Upper lobe of left lung (tissue), 6 donors: ENCODE measurements at regions not wholly inside any gene's neighbourhood (a gene's known extent, or its start where the extent isn't known, plus 50 kb on each side); places are given as distances from the start of the nearest gene placed in this dataset.
A peak's percentile ranks its signal among the peaks of the same experiment; 100 is the strongest.

ENCODE experiments used
- ATAC-seq, 2 donors: fragments of 200-7000 bp; cut with Tn5 transposase; one replicate each; pipeline ENCODE4 v1.9.1; 2022; ENCODE audit warnings: mild to moderate bottlenecking in 2 of 2, moderate library complexity in 2 of 2; ENCODE audit not compliant: low FRiP score in 2 of 2
- DNase-seq, 2 donors: peaks; one replicate each; pipeline ENCODE4 v3.0.0-alpha.2; 2019 to 2020
- H3K27ac ChIP-seq, 4 donors: fragments of 200-600 bp; sonication (generic); one replicate each; pipeline ENCODE4 v1.5.1; 2016 to 2019
- H3K27me3 ChIP-seq, 4 donors: fragments of 200-600 bp; sonication (generic); one replicate each; pipeline ENCODE4 v1.5.1; 2017 to 2019
- H3K36me3 ChIP-seq, 4 donors: fragments of 200-600 bp; sonication (generic); one replicate each; pipeline ENCODE4 v1.5.1; 2016 to 2019
- H3K4me1 ChIP-seq, 4 donors: fragments of 200-600 bp; sonication (generic); one replicate each; pipeline ENCODE4 v1.5.1; 2018 to 2019
- H3K4me3 ChIP-seq, 4 donors: fragments of 200-600 bp; sonication (generic); one replicate each; pipeline ENCODE4 v1.5.1; 2017 to 2019; ENCODE audit warnings: mild to moderate bottlenecking in 2 of 4, moderate library complexity in 1 of 4
- H3K9me3 ChIP-seq, 4 donors: fragments of 200-600 bp; sonication (generic); one replicate each; pipeline ENCODE4 v1.5.1; 2018 to 2019
- EP300 ChIP-seq, 4 donors: sonication (generic); formaldehyde crosslinking; IDR thresholded peaks; one replicate each; pipeline ENCODE4 v1.5.1; 2017; ENCODE audit warnings: antibody characterized with exemption in 4 of 4, control low read depth in 2 of 4
- POLR2A ChIP-seq, 4 donors: fragments of 450-650 bp; IDR thresholded peaks; one replicate each; pipeline ENCODE4 v1.5.1; 2016 to 2017; ENCODE audit warnings: antibody characterized with exemption in 4 of 4, mild to moderate bottlenecking in 2 of 4
- POLR2AphosphoS5 ChIP-seq, 2 donors: sonication (generic); formaldehyde crosslinking; IDR thresholded peaks; one replicate each; pipeline ENCODE4 v1.5.1; 2017; ENCODE audit warnings: antibody characterized with exemption in 2 of 2
- WGBS, 2 donors: methylation state at CpG; one replicate each; pipeline ENCODE4 v1.1.5; 2017 to 2018; 5-methylcytosine and 5-hydroxymethylcytosine counted together
- TF ChIP-seq, protein P1 (sequence below), 6 experiments: fragments of 450-650 bp in 4 of 6; fragments of 200-600 bp in 2 of 6; sonication (generic) in 2 of 6; IDR thresholded peaks; one replicate each; pipeline ENCODE4 v1.5.1; 2016 to 2019; ENCODE audit warnings: antibody characterized with exemption in 6 of 6
- donor health status: DM: no; HTN: no; CAD: no; lungs with moderate emphysema.
- donor health status: DM: no; HTN: yes; CAD: no; lungs with severe emphysema.

DNA sequence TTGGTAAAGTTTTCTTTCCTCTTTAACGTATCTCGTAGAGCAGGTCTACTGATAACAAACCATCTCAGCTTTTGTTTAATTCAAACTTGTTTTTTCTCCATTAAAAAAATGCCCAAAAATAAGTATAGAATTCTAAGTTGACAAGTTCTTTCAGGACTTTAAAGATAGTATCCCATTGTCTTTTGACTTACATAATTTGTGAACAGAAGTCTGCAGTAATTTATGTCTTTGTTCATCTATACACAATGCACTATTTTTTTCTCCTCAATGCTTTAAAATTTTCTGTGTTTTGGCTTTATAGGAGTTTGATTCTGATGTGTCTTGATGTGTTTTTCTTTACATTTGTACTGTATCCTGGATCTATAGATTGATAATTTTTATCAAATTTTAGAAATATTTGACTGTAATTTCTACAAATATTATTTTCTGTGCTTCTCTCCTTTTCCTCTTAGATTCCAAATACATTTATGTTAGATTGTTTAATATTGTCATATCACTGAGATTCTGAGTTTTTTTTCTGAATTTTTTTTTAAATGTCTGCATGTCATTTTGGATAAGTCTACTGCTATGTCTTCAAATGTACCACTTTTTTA, 143.3 kb downstream of the FTCDNL1 start:
- no peaks in the 10 kb centered on the region for H3K27me3 ChIP-seq
- DNase-seq (no peak), ATAC-seq (no peak)
- H3K4me3 ChIP-seq = no peak overlapping the region
- no peaks in the 10 kb centered on the region for H3K36me3 ChIP-seq
- TF ChIP-seq POLR2AphosphoS5 (IDR thresholded peaks at IDR 0.05) (no peak), POLR2A (IDR thresholded peaks at IDR 0.05) (no peak), EP300 (IDR thresholded peaks at IDR 0.05) (no peak)
- TF ChIP-seq, protein P1, sequence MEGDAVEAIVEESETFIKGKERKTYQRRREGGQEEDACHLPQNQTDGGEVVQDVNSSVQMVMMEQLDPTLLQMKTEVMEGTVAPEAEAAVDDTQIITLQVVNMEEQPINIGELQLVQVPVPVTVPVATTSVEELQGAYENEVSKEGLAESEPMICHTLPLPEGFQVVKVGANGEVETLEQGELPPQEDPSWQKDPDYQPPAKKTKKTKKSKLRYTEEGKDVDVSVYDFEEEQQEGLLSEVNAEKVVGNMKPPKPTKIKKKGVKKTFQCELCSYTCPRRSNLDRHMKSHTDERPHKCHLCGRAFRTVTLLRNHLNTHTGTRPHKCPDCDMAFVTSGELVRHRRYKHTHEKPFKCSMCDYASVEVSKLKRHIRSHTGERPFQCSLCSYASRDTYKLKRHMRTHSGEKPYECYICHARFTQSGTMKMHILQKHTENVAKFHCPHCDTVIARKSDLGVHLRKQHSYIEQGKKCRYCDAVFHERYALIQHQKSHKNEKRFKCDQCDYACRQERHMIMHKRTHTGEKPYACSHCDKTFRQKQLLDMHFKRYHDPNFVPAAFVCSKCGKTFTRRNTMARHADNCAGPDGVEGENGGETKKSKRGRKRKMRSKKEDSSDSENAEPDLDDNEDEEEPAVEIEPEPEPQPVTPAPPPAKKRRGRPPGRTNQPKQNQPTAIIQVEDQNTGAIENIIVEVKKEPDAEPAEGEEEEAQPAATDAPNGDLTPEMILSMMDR (IDR thresholded peaks at IDR 0.05) = no peak
- 90 to 96% methylated on average over 2 of the region's 2 CpGs for WGBS, 2 donors
- H3K9me3 ChIP-seq = peaks cover 0 to 8% (median 3%) of the 10 kb centered on the region in 4 donors
- H3K4me1 ChIP-seq = no peaks in the 10 kb centered on the region
- no peak overlapping the region for H3K27ac ChIP-seq

DNA sequence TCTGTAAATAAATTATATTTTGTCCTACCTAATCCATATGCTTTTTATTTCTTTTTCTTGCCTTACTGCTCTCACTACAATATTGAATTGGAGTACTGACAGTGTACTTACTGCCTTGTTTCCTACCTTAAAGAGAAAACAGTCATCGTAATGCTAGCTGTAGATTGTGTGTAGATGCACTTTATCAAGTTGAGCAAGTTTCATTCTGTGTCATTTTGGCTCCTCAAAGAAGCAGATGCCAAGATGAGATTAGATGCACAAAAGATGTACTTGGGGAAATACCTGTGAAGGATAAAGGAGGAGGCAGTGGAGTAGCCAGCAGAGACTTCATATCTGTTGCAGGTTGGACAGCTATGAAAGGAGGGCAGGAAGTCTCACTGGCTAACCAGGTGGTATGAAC, 145.5 kb downstream of the FTCDNL1 start:
- ATAC-seq (no peak), DNase-seq (no peak)
- no peaks in the 10 kb centered on the region for H3K27me3 ChIP-seq
- H3K36me3 ChIP-seq = no peaks in the 10 kb centered on the region
- 74 to 85% methylated on average over 1 of the region's 1 CpG for WGBS, 2 donors
- H3K27ac ChIP-seq = no peak overlapping the region
- H3K4me1 ChIP-seq = no peaks in the 10 kb centered on the region
- H3K9me3 ChIP-seq = peaks cover 0 to 8% (median 3%) of the 10 kb centered on the region in 4 donors
- no peak overlapping the region for H3K4me3 ChIP-seq
- TF ChIP-seq EP300 (IDR thresholded peaks at IDR 0.05) = no peak

DNA sequence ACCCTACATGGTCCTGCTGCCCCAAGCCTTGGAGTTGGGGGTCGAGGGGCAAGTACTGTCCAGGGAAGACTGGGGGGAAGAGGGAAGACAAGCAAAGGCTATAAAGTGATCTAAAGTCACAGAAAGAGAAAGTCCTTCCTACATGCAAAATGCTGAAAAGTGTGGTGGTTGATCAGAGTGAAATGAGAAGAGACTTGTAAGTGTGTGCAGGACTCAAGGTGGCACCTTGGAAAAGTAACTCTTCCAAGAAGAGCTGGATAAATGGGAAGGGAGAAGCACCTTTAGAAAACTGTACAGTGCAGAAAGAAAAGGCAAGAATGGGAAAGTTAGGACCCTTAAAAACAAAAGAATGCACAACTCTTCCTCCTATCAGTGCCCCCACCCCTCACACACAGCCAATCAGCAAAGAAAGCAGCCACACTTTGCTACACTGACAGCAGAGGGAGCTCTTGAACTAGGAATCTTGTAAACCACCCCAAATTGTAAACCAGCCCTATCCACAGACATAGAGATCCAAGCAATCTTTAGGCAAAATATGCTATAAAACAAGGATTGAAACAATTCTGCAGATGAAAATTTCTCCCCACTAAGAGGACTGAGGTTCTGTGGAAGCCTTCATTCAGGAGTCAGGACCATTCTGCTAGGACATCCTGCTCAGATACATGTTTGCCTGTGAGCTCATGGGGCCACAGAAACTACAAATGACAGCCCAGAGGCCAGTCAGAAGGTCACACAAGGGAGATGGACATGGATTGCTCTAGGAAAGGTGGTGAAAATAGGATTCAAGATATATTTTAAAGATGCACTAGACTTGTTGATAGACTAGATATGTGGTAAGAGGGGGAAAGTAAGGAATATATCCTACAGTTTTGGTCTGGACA, 146.4 kb downstream of the FTCDNL1 start:
- peak; percentile 74 to 77 for ATAC-seq
- Histone ChIP-seq H3K27me3 (no peaks in the 10 kb centered on the region), H3K9me3 (peaks cover 0 to 8% (median 3%) of the 10 kb centered on the region in 4 donors), H3K4me1 (no peaks in the 10 kb centered on the region), H3K36me3 (no peaks in the 10 kb centered on the region), H3K27ac (no peak overlapping the region), H3K4me3 (no peak overlapping the region)
- TF ChIP-seq, protein P1 (IDR thresholded peaks at IDR 0.05) = peak in 5 of 6 experiments; percentile 33 to 69 (median 54)
- TF ChIP-seq EP300 (IDR thresholded peaks at IDR 0.05) = no peak
- DNase-seq = no peak
- WGBS, 2 donors = 59 to 86% methylated on average over 1 of the region's 1 CpG

DNA sequence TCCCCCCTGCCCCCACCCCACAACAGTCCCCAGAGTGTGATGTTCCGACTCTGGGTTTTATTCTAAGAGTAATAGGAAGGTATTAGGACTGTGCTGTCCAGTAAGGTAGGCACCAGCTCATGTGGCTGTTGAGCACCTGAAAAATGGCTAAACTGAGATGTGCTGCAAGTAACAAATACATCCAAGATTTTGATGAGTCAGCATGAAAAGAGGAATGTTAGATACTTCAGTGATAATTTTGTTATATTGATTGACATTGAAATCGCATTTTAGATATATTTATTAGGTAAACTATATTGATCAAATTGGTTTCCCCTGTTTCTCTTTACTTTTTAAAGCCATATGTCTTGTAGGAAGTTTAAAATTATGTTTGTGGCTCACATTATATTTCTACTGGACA, 147.8 kb downstream of the FTCDNL1 start:
- H3K4me3 ChIP-seq = no peak overlapping the region
- H3K9me3 ChIP-seq = peaks cover 0 to 6% (median 3%) of the 10 kb centered on the region in 4 donors
- DNase-seq (no peak), ATAC-seq (no peak)
- WGBS, 2 donors = 66% methylated on average over 2 of the region's 2 CpGs
- TF ChIP-seq EP300 (IDR thresholded peaks at IDR 0.05) (no peak), POLR2A (IDR thresholded peaks at IDR 0.05) (no peak), POLR2AphosphoS5 (IDR thresholded peaks at IDR 0.05) (no peak)
- TF ChIP-seq, protein P1 (IDR thresholded peaks at IDR 0.05) = no peak
- no peak overlapping the region for H3K27ac ChIP-seq
- H3K27me3 ChIP-seq = no peaks in the 10 kb centered on the region
- no peaks in the 10 kb centered on the region for H3K4me1 ChIP-seq
- no peaks in the 10 kb centered on the region for H3K36me3 ChIP-seq

DNA sequence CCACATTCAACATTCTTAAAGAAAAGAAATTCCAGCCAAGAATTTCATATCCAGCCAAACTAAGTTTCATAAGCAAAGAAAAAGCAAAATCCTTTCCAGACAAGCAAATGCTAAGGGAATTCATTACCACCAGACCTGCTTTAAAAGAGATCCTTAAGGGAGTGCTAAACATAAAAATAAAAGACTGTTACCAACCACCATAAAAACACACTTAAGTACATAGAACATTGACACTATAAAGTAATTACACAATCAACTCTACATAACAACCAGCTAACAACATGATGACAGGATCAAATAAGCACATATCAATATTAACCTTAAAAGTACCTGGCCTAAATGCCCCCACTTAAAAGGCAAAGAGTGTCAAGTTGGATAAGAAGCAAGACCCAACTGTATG, 153.5 kb downstream of the FTCDNL1 start:
- H3K4me3 ChIP-seq = no peak overlapping the region
- H3K4me1 ChIP-seq = no peaks in the 10 kb centered on the region
- no peaks in the 10 kb centered on the region for H3K9me3 ChIP-seq
- DNase-seq (no peak), ATAC-seq (no peak)
- H3K27me3 ChIP-seq = no peaks in the 10 kb centered on the region
- H3K27ac ChIP-seq = no peak overlapping the region
- no peaks in the 10 kb centered on the region for H3K36me3 ChIP-seq
- TF ChIP-seq EP300 (IDR thresholded peaks at IDR 0.05) = no peak
- TF ChIP-seq POLR2AphosphoS5 (IDR thresholded peaks at IDR 0.05) = no peak
- TF ChIP-seq, protein P1 (IDR thresholded peaks at IDR 0.05) = no peak
- TF ChIP-seq POLR2A (IDR thresholded peaks at IDR 0.05) = no peak
